GM19455 (cell line): ENCODE measurements at regions not wholly inside any gene's neighbourhood (a gene's known extent, or its start where the extent isn't known, plus 50 kb on each side); places are given as distances from the start of the nearest gene placed in this dataset.

Experiments
- ATAC-seq: cut with Tn5 transposase; IDR thresholded peaks from one replicate; pipeline ENCODE4 v1.9.1; 2021; ENCODE audit not compliant: unreplicated experiment

DNA sequence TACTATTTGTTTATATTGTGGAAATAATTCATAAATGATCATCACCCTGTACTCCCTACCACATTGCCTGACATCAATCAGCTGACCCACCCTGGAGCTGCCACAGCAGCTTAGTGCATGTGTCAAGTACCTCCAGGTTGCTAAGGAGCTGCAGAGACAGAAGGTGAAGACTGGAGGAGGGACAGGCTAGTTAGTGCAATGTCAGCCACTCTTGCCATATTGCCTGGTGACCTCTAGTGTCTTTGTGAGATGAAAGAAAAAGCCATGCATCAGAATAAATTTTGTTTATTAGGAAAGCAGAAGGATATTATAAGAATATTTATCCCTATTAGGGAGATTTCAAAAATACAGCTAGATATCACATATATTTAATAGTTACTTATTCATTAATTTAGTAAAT is 243.9 kb upstream of the FAT4 start:
- ATAC-seq = no peak

DNA sequence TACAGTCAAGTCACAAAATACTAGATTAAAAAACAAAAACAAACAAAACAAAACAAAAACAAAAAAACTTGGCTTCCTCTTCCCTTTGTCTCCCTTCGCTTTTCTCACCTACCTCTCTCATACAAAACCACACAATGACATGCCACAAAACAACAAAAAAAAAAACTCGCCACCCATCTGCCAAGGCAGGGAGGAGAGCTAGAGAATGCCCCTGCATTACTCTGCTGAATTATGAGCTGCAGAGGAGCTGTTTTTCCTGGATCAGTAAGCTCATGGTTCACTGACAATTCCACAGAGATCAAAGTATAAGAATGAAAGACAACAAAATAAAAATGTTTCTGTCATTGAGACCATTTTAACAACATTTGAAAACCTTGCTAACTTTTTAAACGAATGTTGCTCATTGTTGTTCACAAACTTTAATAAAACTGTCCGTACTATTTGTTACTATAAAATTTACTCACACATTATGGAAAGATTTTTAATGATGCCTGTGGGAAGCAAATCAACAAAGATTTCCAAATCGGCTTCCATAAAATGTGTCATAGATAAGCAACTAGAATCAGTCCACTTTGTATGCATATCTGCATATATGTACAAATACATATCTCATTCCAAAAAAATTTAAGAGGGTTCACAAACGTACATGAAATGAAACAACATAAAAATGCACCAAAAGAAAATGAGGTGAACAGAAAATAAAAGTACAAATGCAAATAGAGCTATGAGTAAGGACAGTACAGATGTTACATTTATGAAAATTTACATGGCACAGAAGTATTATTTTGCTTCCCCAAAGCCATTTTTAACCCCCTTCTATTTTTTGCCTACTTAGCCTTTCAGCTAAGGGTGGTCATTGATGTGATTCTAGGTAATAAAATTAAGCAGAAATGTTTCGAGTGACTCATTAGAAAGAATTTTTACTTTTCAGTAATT is 252.4 kb upstream of the FAT4 start:
- no peak for ATAC-seq

DNA sequence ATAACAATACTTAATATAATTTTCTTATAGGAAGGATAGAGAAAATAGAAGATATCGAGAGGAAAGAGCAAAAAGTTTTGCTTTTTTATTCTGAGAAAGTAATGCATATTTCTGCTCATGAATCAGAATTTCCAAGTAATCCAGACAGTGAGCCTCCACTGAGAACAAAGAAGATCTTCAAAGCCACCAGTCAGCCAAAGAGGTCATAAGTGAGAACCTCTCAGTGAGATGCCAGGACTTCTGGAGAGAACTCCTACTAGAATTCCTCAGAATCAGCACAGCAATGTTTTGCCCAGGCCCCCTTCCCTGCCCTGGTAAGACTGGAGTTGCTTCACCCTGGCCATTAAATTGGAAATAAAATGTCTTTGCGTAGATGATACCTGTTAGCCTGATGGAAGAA is 254.4 kb upstream of the FAT4 start:
- ATAC-seq = no peak

DNA sequence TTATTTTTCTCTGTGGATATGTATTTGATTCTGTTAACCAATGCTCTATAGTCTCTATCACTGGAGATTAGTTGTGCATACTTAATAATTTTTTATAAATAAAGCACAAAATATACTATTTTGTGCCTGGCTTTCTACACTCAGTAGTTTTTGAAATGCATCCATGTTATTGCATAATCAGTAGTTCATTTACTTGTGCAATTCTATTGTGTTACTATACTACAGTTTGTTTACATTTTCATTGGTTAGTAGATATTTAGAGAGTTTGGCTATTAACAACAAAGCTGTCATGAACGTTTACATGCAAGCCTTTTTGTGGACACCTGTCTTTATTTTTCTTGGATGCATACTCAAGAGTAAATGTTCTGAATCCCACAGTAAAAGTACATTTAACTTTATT is 265.0 kb upstream of the FAT4 start:
- ATAC-seq = no peak

DNA sequence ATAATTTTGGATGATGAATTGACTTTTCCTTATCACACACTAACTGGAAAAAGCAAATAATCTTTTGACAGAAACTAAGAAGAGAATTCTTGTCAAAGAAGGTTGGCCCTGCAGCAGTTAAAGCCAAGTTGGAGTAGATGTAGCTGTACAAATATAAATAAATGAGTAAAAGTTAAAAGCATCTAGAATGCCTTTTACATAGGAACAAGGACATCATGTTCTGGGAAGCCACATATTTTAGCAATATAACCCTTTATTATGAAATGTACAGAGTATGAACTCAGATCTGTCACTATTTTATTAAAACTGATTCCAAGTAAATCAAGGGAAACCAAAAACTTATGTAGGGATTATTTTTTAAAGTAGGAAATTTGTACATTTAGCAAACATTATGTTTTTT is 269.4 kb upstream of the FAT4 start:
- ATAC-seq = no peak

DNA sequence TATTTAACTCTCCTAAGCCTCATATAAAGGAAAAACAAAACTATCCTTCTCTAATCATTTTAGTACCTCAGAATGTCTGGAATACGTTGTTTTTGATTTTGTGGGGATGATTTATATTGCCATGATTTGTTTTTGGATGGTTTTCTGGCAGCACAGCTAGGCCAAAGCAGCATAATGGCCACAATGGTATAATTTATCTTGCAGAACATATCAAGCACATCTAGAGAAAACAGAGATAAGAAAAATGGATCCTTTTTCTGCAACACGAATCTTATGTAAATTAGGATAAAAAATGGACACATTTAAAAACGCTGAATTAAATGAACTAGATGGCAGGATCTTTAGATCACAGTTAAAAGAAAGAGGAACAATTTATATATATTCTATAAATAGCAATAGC is 269.9 kb upstream of the FAT4 start:
- no peak for ATAC-seq

DNA sequence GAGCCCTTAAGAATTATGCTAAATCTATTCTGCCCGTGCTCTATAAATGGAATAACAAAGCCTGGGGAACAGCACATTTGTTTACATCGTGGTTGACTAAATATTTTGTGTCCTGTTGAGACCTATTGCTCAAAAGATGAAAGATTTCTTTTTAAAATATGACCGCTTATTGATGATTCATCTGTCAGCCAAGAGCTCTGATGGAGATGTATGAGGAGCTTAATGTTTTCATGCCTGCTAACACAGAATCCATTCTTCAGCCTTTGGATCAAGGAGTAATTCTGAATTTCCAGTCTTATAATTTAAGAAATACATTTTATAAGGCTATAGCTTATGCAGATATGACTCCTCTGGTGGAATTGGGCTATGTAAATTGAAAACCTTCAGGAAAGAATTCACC is 271.3 kb upstream of the FAT4 start:
- ATAC-seq = no peak

DNA sequence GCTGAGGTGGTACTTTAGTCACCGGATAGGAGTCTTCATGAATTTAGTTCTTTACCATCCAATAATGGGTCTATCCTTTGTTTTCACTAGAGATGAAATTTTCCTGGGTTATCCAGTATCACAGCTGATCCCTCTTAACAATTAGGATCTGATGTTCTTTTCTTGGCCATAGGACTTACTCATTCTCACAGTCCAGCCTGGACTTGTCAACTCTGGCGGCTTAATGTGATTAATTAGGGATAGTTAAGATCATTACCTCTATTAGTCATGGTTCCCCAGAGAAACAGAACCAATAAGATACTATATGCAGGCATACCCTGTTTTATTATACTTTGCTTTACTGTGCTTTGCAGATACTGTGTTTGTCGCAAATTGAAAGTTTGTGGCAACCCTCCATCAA is 272.7 kb upstream of the FAT4 start:
- no peak for ATAC-seq

DNA sequence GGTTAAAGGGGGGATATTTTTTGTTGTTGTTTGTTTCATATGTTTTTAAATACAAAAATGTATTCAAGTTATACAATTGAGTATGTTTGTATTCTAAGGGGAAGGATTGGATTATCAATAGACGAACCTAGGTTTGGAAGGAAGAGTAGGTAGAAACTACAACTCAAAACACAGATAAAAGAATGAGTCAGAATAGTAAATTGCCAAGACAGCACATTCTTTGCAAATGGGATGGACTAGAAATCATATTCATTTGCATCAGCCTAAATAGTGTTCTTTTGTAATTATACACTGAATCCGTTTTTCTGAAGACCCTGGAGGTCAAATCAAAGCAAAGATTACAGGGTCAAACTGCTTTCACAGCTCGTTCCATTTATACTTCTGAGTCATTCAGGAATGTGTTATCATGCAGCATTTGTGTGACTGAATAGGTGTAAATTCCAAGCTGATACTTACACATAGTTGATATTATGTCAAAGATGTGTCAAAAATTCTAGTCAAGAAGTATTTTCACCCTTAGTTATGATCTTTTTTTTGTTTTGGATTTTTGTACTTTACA is 273.3 kb upstream of the FAT4 start:
- ATAC-seq = no peak

DNA sequence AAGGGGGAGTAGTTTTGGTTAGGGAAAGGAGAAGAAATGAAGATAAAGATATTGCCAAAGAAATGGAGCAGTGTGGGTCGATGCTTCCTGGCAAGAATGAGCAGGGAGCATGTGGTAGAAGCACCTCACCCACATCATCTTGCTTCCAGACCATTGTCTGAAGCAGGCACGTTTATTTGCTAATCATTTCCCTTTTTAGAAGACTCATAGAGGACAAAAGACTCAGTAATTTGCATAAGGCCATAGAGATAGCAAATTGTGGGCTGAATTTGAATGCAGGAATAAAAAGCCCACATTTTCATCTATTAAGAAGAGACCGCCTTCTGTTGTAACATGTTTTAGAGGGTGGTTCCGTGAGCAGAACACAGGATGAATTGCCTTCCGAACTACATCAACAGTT is 275.2 kb upstream of the FAT4 start:
- no peak for ATAC-seq

DNA sequence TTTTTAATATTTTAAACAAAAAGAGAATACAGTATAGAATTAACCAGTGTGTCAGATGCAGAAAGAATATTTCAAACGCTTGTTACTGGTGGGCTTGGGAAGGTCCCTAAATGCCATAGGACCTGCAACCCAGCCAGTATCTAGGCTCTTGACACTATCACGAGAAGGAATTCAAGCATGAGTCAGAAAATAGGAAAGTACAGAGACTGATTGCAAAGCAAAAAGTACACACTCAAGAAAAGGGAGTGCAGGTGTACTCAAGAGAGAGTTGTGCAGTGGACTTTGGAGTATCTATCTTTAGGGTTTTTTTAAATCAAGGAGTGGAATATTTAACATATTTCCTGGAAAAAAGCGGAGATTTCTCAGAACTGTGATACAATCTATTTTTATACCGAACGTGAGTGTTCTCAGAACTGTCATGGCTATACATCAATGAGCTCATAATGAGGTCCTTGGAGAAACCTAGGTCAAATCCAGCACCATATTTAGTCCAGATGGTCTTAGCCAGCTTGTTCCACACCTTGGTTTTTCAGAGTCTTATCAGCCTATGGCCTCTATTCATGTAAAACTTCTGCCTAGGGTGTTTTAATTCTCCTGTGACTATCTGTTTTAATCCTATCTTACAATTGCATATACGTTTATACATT is 291.8 kb upstream of the FAT4 start:
- ATAC-seq = no peak

DNA sequence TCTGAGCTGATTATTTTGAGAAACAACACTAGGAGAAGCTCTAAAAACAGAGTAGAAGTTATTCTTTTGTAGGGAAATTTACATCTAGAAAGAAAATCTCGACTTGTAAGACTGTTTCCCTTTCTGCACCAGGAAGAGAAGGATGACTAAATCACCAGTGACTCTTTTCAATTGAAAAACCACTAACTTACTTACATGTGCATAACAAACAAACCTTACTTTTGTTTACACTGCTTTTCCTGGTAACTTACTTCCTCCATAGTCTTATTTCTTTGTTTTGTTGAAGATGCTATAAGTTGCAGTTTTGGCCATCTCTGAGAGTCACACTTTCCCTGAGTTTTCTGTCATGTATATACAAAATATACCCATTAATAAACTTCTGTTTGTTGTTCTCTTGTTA is 293.6 kb upstream of the FAT4 start:
- no peak for ATAC-seq

DNA sequence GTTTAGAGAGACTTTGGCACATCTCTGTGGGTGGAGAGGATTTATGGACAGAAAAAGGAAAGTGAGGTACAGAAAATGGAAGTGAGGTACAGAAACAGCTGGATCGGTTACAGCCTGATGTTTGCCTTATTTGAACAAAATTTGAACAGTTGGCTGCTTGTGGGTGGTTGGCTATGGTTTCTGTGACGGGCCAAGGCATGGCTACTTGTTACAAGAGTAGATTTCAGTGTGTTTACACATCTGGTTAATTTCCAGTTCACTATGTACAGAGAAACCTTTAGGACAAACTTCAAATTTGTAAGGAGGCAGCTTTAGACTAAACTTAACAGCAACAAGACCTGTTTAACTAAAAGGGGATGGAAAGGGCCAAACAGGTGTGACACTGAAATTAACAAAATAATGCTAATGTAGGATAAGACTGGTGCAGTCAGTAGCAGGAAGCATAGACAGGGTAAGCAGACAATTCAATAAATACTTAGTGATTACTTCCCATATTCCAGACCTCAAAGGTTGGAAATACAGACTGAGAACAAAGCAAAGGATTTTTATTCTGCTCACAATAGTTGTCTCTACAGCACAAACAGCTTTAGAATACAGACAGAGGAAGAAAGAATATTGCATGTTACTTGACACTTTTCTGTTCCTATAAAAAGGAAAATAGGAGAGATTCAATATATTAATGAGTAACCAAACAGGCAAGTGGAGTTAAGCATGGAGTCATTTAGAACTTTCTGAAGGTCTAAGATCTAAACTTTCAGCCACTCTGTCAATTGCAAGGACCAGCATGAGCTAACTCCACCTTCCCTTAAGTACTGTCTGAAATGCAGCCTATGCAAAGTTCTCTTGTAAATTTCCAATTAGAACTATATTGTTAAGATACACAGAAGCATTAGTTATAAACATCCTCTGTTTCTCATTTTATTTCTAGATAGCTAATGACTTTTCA is 294.4 kb upstream of the FAT4 start:
- no peak for ATAC-seq

DNA sequence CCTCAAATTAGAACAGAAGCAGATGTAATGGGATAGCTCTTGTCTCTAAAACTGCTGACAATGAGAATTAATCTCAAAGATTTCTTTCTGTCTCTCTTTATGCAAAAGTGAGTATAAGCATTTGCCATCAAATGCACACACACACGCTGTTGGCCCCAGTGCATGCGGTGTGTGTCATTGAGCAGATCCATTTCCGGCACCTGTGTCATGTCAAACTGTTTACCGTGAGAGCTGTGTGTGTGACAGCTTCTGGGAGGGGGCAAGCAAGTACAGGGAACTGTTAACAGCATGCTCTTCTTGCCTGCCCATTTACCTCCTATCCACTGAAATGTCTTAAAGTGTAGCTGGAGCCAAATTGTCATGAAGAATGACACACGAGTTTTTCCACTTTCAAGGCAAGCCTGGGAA is 297.9 kb upstream of the FAT4 start:
- no peak for ATAC-seq

DNA sequence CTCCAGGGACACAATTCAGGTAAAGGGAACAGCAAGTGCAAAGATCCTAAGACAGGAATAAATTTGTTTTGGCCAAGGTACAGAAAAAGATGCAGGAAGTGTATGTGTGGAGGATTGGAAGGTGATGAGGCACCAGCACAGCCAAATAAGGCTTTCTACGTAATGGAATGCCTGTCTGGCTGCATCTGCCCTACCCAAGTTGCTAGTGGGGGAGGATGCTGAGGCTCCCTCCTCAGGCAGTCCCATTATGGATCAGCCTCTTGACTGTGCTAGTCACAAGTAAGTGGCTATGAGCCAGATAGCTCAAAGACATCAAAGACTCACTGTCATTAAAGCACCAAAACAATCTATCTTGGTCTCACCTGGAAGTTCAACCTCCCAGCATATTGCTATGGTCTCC is 300.9 kb upstream of the FAT4 start:
- no peak for ATAC-seq

DNA sequence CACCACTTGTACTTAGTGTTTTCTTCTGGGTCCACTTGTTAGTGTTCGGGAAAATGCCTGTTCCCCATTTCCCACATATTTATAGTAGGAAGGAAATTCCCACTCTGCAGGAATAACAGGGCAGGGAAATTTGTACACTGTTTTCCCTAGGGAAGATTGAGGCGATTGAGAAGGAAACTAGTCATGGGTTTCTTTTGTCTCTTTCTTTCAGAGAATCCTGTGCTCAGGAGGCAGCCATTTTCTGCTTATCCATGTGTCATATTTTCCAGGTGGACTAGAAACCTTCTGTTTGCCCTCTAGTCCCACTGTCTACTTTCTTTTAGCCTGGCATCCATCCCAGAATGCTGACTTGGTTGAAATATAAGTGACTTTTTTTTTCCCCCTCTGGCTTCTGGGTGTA is 299.1 kb upstream of the ANKRD50 start:
- no peak for ATAC-seq

DNA sequence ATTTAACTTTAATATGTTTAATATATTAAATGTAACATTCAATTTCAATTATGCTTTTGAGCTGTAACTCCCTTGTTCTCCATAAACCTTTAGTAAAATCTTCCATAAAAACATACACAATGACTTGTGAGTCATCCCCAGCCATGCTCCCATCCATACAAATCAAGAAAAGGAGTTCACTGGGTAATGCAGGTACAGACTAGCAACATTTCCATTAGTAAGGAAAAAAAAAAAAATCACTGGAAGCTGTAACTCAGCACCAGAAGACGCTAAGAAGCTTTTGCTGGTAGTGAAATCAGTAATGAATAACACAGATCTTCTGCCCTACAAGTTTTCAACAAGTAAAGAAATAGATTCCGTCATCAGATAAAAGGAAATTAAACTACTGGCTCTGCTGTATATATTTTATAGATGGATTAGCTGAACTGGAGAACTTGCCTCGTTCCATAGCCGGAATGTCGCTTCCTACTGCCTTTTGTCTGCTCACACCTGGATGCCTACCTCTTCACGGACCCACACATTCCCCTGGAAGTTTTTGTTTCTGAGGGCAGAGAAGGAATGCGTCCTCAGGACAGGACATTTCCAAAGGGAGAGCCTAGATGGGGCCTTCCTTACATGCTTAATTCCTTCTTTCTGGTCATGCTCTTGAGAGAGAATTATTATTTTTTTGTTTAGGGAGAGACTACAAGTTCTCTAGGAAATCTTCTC is 298.4 kb upstream of the ANKRD50 start:
- no peak for ATAC-seq

DNA sequence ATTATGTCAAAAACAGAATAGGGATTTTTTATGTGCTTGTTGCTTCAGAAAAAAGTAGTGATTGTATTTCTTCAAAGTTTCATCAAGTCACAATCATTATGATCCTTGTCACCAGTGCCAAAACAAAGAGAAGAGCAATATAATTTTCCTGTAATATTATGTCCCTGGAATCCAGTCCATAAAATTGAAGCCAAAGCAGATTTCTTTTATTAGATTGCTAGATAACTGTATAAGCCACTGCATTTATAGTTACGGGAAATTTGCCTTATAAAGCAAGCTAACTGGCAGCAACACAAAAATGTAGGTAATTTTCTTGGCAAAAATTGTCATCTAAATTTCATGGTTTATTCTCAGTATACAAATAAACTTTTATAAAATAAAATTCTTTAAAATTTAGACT is 296.1 kb upstream of the ANKRD50 start:
- no peak for ATAC-seq

DNA sequence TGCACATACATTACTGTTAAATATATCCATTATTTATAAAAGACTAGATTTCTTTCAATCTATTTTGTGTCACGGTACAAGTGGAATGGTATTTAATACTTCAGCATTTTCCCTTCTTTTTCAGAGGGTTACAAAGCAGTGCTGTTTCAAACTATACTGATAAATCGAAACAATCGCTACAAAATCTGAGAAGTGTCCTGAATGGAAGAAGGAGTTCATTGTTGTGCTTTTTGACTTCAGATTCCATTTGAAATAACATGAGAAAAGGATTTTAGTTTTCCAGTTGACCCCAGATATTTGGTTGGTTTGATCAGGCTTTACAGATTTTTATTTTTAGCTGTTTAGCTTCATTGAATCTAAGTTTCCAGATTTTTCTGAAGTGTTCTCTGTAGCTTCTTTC is 292.1 kb upstream of the ANKRD50 start:
- ATAC-seq = no peak

DNA sequence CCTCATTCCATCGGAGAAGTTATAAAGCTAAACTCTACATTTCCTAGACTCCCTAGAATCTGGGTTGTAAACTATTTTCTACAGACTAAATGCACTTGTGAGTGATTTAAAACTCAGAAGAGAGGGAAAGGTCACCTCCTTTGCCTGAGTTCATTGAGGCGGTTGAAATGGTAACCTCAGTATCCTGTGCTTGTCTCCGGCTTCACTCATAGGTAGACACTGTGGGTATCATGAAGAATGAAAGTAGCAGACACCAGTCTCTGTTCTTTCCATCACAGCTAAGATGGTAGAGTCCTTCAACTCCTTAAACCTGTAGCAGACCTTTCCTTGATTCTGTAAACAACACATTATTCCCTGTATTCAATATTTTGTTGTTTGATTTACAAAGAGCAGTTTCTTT is 291.3 kb upstream of the ANKRD50 start:
- no peak for ATAC-seq

DNA sequence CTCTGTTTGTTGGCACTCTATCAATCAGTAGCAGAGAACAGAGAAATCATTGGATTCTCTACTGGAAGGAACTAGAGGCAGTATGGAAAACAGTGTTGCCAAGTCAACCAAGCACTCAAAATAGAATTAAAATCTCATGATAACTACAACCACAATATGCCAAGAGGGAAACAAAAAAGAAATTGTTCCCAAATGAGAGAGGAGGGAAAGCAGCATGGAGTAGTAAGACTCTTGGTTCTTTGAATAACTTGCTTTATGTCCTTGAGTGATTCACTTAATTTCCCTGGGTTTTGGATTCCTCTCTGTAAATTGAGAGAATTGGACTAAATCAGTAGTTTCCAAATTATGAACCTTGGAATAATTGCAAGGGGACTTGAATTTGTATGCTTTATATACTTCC is 285.5 kb upstream of the ANKRD50 start:
- no peak for ATAC-seq
